Endodermal cell (in vitro differentiated cells): ENCODE measurements at regions not wholly inside any gene's neighbourhood (a gene's known extent, or its start where the extent isn't known, plus 50 kb on each side); places are given as distances from the start of the nearest gene placed in this dataset.

ENCODE experiments used
- DNase-seq: peaks from one replicate; pipeline ENCODE4 v3.0.0-alpha.2; 2017
- H3K27ac ChIP-seq: 2 replicates; pipeline ENCODE4 v1.5.1; 2013; ENCODE audit warnings: mild to moderate bottlenecking, low read depth, low read length, moderate library complexity
- H3K27me3 ChIP-seq: 2 replicates; pipeline ENCODE4 v1.6.1; 2013; ENCODE audit warnings: mild to moderate bottlenecking, low read length, moderate library complexity; ENCODE audit not compliant: insufficient read depth, control insufficient read depth, poor library complexity, severe bottlenecking
- H3K36me3 ChIP-seq: 2 replicates; pipeline ENCODE4 v1.7.0; 2013; ENCODE audit warnings: mild to moderate bottlenecking, low read length, moderate library complexity; ENCODE audit not compliant: control insufficient read depth, insufficient read depth
- H3K4me1 ChIP-seq: one replicate; pipeline ENCODE4 v1.7.0; 2013; ENCODE audit warnings: low read length; ENCODE audit not compliant: control insufficient read depth, insufficient read depth
- H3K4me3 ChIP-seq: 2 replicates; pipeline ENCODE4 v1.5.1; 2013; ENCODE audit warnings: mild to moderate bottlenecking, low read length, moderate library complexity
- H3K9ac ChIP-seq: 2 replicates; pipeline ENCODE4 v1.6.1; 2013; ENCODE audit warnings: mild to moderate bottlenecking, low read length, moderate library complexity; ENCODE audit not compliant: poor library complexity, severe bottlenecking; ENCODE audit errors: extremely low read depth
- H3K9me3 ChIP-seq: 2 replicates; pipeline ENCODE4 v1.6.1; 2013; ENCODE audit warnings: mild to moderate bottlenecking, low read length, moderate library complexity; ENCODE audit not compliant: control insufficient read depth
- H3K27ac Mint-ChIP-seq: 2 replicates; pipeline ENCODE4 v1.8.0; 2020; ENCODE audit warnings: mixed read lengths
- H3K27me3 Mint-ChIP-seq: 2 replicates; pipeline ENCODE4 v1.8.0; 2021; ENCODE audit warnings: mild to moderate bottlenecking, mixed read lengths; ENCODE audit not compliant: insufficient read depth
- H3K36me3 Mint-ChIP-seq: 2 replicates; pipeline ENCODE4 v1.8.0; 2020; ENCODE audit warnings: low read depth, mixed read lengths
- H3K4me1 Mint-ChIP-seq: 2 replicates; pipeline ENCODE4 v1.8.0; 2020; ENCODE audit warnings: mixed read lengths
- H3K4me3 Mint-ChIP-seq: 2 replicates; pipeline ENCODE4 v1.8.0; 2020; ENCODE audit warnings: mild to moderate bottlenecking, moderate library complexity, mixed read lengths
- H3K9me3 Mint-ChIP-seq: 2 replicates; pipeline ENCODE4 v1.8.0; 2020; ENCODE audit warnings: mild to moderate bottlenecking, mixed read lengths
- WGBS, 2 experiments: methylation state at CpG; one replicate each; pipeline versions ENCODE4 v1.1.5 to v1.1.7; 2013; ENCODE audit warnings: missing lambda C conversion rate in 2 of 2, mixed read lengths in 1 of 2; ENCODE audit not compliant: insufficient coverage in 1 of 2, insufficient read length in 1 of 2; 5-methylcytosine and 5-hydroxymethylcytosine counted together
- TF ChIP-seq, protein P1 (sequence below): fragments of 200-600 bp; sonication (generic); conservative IDR thresholded peaks from 2 replicates; pipeline ENCODE4 v1.5.0; 2021; ENCODE audit warnings: antibody characterized with exemption, mild to moderate bottlenecking

DNA sequence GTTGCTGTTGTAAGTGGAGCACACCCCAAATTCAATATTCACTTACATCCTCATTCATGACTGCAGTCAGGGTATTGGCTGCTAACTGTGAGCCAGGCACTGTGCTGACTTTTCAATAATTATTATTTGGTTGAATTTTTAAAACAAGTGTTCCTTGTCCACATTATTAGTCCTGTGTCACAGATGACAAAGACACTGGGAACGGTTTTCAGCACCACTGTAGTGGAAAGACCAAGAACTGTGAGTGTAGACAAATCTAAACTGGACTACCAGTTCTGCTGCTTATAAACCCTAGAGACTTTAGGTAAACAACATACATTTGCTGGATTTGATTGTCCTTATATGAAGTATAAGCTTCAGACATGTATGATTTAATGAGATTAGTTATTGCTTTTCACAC, 197.7 kb upstream of the ROBO2 start:
- Histone ChIP-seq H3K9ac (no peak overlapping the region), H3K36me3 (no peaks in the 10 kb centered on the region), H3K27ac (no peak overlapping the region), H3K27me3 (no peaks in the 10 kb centered on the region), H3K4me3 (no peak overlapping the region), H3K9me3 (no peaks in the 10 kb centered on the region), H3K4me1 (no peaks in the 10 kb centered on the region)
- Mint-ChIP-seq H3K27ac (no peak overlapping the region), H3K4me1 (peaks cover 7% of the 10 kb centered on the region), H3K4me3 (no peak overlapping the region), H3K9me3 (peaks cover 3% of the 10 kb centered on the region), H3K36me3 (no peaks in the 10 kb centered on the region), H3K27me3 (no peaks in the 10 kb centered on the region)
- TF ChIP-seq, protein P1, sequence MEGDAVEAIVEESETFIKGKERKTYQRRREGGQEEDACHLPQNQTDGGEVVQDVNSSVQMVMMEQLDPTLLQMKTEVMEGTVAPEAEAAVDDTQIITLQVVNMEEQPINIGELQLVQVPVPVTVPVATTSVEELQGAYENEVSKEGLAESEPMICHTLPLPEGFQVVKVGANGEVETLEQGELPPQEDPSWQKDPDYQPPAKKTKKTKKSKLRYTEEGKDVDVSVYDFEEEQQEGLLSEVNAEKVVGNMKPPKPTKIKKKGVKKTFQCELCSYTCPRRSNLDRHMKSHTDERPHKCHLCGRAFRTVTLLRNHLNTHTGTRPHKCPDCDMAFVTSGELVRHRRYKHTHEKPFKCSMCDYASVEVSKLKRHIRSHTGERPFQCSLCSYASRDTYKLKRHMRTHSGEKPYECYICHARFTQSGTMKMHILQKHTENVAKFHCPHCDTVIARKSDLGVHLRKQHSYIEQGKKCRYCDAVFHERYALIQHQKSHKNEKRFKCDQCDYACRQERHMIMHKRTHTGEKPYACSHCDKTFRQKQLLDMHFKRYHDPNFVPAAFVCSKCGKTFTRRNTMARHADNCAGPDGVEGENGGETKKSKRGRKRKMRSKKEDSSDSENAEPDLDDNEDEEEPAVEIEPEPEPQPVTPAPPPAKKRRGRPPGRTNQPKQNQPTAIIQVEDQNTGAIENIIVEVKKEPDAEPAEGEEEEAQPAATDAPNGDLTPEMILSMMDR, result no peak
- no peak for DNase-seq
- WGBS, 2 experiments, result 71 to 82% methylated on average over 1 of the region's 1 CpG

DNA sequence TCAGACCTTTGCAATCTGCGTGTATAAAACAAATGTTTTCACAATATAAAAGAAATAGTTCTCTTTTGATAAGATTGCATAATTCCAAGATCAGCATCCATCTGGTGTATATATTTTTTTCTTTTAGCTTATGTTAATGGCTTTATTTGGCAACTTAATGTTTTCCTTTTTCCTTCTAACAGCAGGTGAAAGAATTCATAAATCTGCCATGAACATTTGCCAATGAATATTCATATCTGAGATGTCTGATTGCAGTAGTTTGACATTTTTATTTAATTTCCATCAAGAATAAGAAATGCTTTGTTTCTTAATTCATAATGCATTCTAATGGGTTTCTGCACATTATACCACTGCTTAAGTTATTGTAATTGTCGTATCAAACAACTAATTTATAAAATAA, 184.4 kb upstream of the ROBO2 start:
- H3K9me3 ChIP-seq, result no peaks in the 10 kb centered on the region
- H3K27ac ChIP-seq, result no peak overlapping the region
- TF ChIP-seq, protein P1, result no peak
- Mint-ChIP-seq H3K36me3 (no peaks in the 10 kb centered on the region), H3K4me1 (peaks cover 4% of the 10 kb centered on the region), H3K27me3 (no peaks in the 10 kb centered on the region), H3K9me3 (no peaks in the 10 kb centered on the region), H3K4me3 (no peak overlapping the region), H3K27ac (no peak overlapping the region)
- H3K4me3 ChIP-seq, result no peak overlapping the region
- H3K9ac ChIP-seq, result no peak overlapping the region
- no peak for DNase-seq
- no peaks in the 10 kb centered on the region for H3K4me1 ChIP-seq
- no peaks in the 10 kb centered on the region for H3K27me3 ChIP-seq
- WGBS, 2 experiments, result 88% methylated on average over 1 of the region's 2 CpGs; no CpG with 5 or more reads in 1 of the 2 experiments
- H3K36me3 ChIP-seq, result no peaks in the 10 kb centered on the region

DNA sequence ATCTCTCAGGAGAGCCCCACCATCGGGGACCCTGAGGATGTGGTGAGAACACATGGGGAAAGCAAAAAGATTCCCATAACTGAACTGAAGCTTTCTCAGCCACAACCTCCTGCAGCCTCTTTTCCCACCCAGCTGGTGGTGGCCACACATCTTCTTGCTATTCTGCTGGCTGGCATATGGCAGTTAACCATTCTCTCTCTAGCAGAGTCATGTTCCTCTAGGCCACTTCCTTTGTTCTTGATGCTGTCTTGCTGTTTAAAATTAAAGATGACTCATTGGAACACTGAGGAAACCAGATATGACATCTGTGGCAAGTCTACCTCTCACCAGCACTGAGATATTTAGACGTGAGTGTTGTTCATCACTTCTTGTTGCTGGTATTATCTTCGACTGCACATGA, 180.3 kb upstream of the ROBO2 start:
- 93 to 94% methylated on average over 3 of the region's 3 CpGs for WGBS, 2 experiments
- H3K9me3 Mint-ChIP-seq, result no peaks in the 10 kb centered on the region
- no peaks in the 10 kb centered on the region for H3K36me3 Mint-ChIP-seq
- DNase-seq, result no peak
- H3K36me3 ChIP-seq, result no peaks in the 10 kb centered on the region
- H3K4me1 Mint-ChIP-seq, result peaks cover 4% of the 10 kb centered on the region
- H3K9ac ChIP-seq, result no peak overlapping the region
- H3K27ac Mint-ChIP-seq, result no peak overlapping the region
- no peak overlapping the region for H3K4me3 Mint-ChIP-seq
- no peak overlapping the region for H3K4me3 ChIP-seq
- no peaks in the 10 kb centered on the region for H3K9me3 ChIP-seq
- no peaks in the 10 kb centered on the region for H3K27me3 Mint-ChIP-seq
- H3K27ac ChIP-seq, result no peak overlapping the region
- TF ChIP-seq, protein P1, result no peak
- no peaks in the 10 kb centered on the region for H3K4me1 ChIP-seq
- no peaks in the 10 kb centered on the region for H3K27me3 ChIP-seq
